Natural killer cell (primary cell): ENCODE measurements at regions not wholly inside any gene's neighbourhood (a gene's known extent, or its start where the extent isn't known, plus 50 kb on each side); places are given as distances from the start of the nearest gene placed in this dataset.

ENCODE experiments used
- ATAC-seq, 3 donors: fragments of 150-1000 bp in 2 of 3; fragments of 200-7000 bp in 1 of 3; cut with Tn5 transposase; 1 replicate in 1 of 3; 2 replicates in 2 of 3; pipeline ENCODE4 v1.10.0; 2021; ENCODE audit warnings: mild to moderate bottlenecking in 2 of 3, moderate library complexity in 2 of 3
- DNase-seq, 2 donors: peaks; one replicate each; pipeline versions ENCODE4 v3.0.0 to v3.0.0-alpha.2; 2013 to 2021; ENCODE audit warnings: mixed read lengths in 1 of 2
- H3K27ac ChIP-seq: one replicate; pipeline ENCODE4 v1.5.1; 2013; ENCODE audit warnings: mild to moderate bottlenecking, low read length
- H3K27me3 ChIP-seq: one replicate; pipeline ENCODE4 v1.6.1; 2013; ENCODE audit warnings: low read length; ENCODE audit not compliant: control insufficient read depth, insufficient read depth
- H3K36me3 ChIP-seq: one replicate; pipeline ENCODE4 v1.6.1; 2013; ENCODE audit warnings: low read length; ENCODE audit not compliant: control insufficient read depth, insufficient read depth
- H3K4me1 ChIP-seq: one replicate; pipeline ENCODE4 v1.6.1; 2013; ENCODE audit warnings: low read length; ENCODE audit not compliant: control insufficient read depth, insufficient read depth
- H3K4me3 ChIP-seq: one replicate; pipeline ENCODE4 v1.5.1; 2013; ENCODE audit warnings: low read length
- H3K9me3 ChIP-seq: one replicate; pipeline ENCODE4 v1.6.1; 2013; ENCODE audit warnings: low read length; ENCODE audit not compliant: control insufficient read depth, insufficient read depth
- H3K27ac Mint-ChIP-seq, 2 donors: one replicate each; pipeline ENCODE4 v1.8.0; 2022; ENCODE audit warnings: mild to moderate bottlenecking in 2 of 2, mixed read lengths in 2 of 2, moderate library complexity in 1 of 2
- H3K27me3 Mint-ChIP-seq, 2 donors: one replicate each; pipeline ENCODE4 v1.8.0; 2022; ENCODE audit warnings: low read depth in 2 of 2, mixed read lengths in 2 of 2
- H3K36me3 Mint-ChIP-seq: one replicate; pipeline ENCODE4 v1.8.0; 2022; ENCODE audit warnings: mixed read lengths
- H3K4me1 Mint-ChIP-seq, 2 donors: one replicate each; pipeline ENCODE4 v1.8.0; 2022; ENCODE audit warnings: mixed read lengths in 2 of 2
- H3K4me3 Mint-ChIP-seq: one replicate; pipeline ENCODE4 v1.8.0; 2022; ENCODE audit warnings: mild to moderate bottlenecking, moderate library complexity, mixed read lengths
- H3K9me3 Mint-ChIP-seq, 2 donors: one replicate each; pipeline ENCODE4 v1.8.0; 2022; ENCODE audit warnings: mixed read lengths in 2 of 2
- WGBS: methylation state at CpG from one replicate; pipeline ENCODE4 v1.1.7; 2013; ENCODE audit warnings: missing lambda C conversion rate; ENCODE audit not compliant: insufficient coverage; 5-methylcytosine and 5-hydroxymethylcytosine counted together
- intact Hi-C: fragments of 100-400 bp; cut with micrococcal nuclease; formaldehyde crosslinking; loops from one replicate; pipeline ENCODE4 v1.14.2; 2022
- TF ChIP-seq, protein P1 (sequence below): fragments of 200-600 bp; IDR thresholded peaks from one replicate; pipeline ENCODE4 v1.8.0; 2022; ENCODE audit warnings: antibody characterized with exemption

DNA sequence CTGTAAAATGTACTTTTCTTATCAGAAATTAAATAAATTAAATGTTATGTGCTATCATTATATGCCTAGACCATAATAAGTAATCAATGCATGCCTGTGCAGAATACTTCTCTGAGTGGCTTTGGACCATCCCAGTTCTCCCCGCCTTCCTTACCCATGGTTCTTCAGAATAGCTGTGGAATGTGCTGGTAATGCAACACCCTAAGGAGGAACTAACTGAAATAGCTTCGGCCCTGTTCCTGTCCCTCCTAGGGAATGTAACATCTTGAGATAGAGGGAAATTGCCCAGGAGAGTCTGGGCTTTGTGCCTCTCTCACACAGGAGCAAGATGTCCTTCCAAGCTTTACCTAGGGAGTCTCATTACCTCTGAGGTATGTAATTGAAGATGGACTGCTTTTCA lies 693.6 kb upstream of the HS3ST1 start:
- H3K27ac Mint-ChIP-seq = no peak overlapping the region
- H3K4me3 Mint-ChIP-seq = no peak overlapping the region
- DNase-seq (no peak), ATAC-seq (no peak)
- no peaks in the 10 kb centered on the region for H3K4me1 Mint-ChIP-seq
- H3K27me3 ChIP-seq = no peaks in the 10 kb centered on the region
- H3K9me3 ChIP-seq = no peaks in the 10 kb centered on the region
- H3K4me1 ChIP-seq = no peaks in the 10 kb centered on the region
- no peaks in the 10 kb centered on the region for H3K27me3 Mint-ChIP-seq
- peaks cover 4 to 16% of the 10 kb centered on the region in 2 donors for H3K9me3 Mint-ChIP-seq
- H3K36me3 ChIP-seq = no peaks in the 10 kb centered on the region
- 73% methylated on average over 2 of the region's 2 CpGs for WGBS
- intact Hi-C loops = no loop called here
- H3K4me3 ChIP-seq = no peak overlapping the region
- TF ChIP-seq, protein P1, sequence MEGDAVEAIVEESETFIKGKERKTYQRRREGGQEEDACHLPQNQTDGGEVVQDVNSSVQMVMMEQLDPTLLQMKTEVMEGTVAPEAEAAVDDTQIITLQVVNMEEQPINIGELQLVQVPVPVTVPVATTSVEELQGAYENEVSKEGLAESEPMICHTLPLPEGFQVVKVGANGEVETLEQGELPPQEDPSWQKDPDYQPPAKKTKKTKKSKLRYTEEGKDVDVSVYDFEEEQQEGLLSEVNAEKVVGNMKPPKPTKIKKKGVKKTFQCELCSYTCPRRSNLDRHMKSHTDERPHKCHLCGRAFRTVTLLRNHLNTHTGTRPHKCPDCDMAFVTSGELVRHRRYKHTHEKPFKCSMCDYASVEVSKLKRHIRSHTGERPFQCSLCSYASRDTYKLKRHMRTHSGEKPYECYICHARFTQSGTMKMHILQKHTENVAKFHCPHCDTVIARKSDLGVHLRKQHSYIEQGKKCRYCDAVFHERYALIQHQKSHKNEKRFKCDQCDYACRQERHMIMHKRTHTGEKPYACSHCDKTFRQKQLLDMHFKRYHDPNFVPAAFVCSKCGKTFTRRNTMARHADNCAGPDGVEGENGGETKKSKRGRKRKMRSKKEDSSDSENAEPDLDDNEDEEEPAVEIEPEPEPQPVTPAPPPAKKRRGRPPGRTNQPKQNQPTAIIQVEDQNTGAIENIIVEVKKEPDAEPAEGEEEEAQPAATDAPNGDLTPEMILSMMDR = no peak
- no peaks in the 10 kb centered on the region for H3K36me3 Mint-ChIP-seq
- no peak overlapping the region for H3K27ac ChIP-seq

DNA sequence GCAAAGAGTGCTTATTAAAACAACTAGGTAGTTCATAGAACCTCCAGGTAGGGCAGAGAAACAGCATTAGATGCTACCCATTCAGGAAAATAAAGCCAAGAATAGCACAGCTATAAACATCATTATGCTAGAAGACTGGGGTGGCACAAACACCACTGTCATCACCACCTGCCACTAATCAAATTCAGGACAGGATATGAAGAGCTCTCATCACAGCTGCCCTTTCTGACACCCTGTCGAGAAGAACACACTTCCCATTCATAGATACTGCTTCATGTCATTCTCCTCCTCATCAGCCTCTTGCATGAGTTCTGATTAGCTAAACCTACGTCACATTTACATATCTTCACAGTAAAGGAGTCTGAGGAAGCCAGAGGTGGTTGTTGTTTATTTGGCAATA lies 692.3 kb upstream of the HS3ST1 start:
- ATAC-seq = no peak
- Mint-ChIP-seq H3K4me1 (no peaks in the 10 kb centered on the region), H3K27me3 (no peaks in the 10 kb centered on the region), H3K9me3 (peaks cover 3 to 22% of the 10 kb centered on the region in 2 donors), H3K4me3 (no peak overlapping the region), H3K36me3 (no peaks in the 10 kb centered on the region), H3K27ac (no peak overlapping the region)
- no peak for DNase-seq
- intact Hi-C loops = no loop called here
- H3K4me1 ChIP-seq = no peaks in the 10 kb centered on the region
- H3K9me3 ChIP-seq = peaks cover 4% of the 10 kb centered on the region
- no peaks in the 10 kb centered on the region for H3K27me3 ChIP-seq
- 57% methylated on average over 1 of the region's 2 CpGs for WGBS
- TF ChIP-seq, protein P1 = no peak
- no peak overlapping the region for H3K27ac ChIP-seq
- no peak overlapping the region for H3K4me3 ChIP-seq
- no peaks in the 10 kb centered on the region for H3K36me3 ChIP-seq

DNA sequence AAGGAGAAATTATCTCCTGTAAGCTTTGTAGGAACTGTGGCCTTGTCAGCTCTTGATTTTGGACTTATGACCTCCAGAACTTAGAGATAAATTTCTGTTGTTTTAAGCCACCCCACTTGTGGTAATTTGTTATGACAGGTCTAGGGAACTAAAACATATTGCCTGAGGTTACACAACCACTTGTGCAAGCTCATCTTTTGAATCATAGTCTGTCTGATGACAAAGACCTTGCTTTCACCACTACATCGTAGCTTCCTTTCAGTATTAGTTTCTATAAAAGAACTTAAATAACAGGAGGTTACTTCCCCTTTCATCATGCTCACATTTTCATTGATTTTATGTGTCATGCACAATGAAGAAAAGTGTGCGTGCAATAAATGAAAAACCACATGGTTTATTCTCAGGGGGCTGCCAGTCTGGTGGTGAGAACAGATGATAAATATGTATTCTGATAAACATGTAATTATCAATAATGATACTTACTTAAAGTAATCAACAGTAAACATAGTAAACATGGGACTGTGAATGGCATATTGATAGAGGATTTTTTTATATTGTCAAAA lies 690.0 kb upstream of the HS3ST1 start:
- H3K36me3 Mint-ChIP-seq = peaks cover 10% of the 10 kb centered on the region
- peaks cover 4 to 30% of the 10 kb centered on the region in 2 donors for H3K9me3 Mint-ChIP-seq
- no peak overlapping the region for H3K4me3 ChIP-seq
- no peak overlapping the region for H3K27ac ChIP-seq
- ATAC-seq = peak in 1 of 3 donors; percentile 52
- H3K36me3 ChIP-seq = no peaks in the 10 kb centered on the region
- no peaks in the 10 kb centered on the region for H3K4me1 ChIP-seq
- TF ChIP-seq, protein P1 = no peak
- no peaks in the 10 kb centered on the region for H3K4me1 Mint-ChIP-seq
- H3K4me3 Mint-ChIP-seq = no peak overlapping the region
- H3K27ac Mint-ChIP-seq = no peak overlapping the region
- H3K27me3 Mint-ChIP-seq = no peaks in the 10 kb centered on the region
- peak in 1 of 2 donors; percentile 4 for DNase-seq
- 0% methylated on average over 1 of the region's 2 CpGs for WGBS
- H3K9me3 ChIP-seq = peaks cover 6% of the 10 kb centered on the region
- intact Hi-C loops = no loop called here
- H3K27me3 ChIP-seq = no peaks in the 10 kb centered on the region

DNA sequence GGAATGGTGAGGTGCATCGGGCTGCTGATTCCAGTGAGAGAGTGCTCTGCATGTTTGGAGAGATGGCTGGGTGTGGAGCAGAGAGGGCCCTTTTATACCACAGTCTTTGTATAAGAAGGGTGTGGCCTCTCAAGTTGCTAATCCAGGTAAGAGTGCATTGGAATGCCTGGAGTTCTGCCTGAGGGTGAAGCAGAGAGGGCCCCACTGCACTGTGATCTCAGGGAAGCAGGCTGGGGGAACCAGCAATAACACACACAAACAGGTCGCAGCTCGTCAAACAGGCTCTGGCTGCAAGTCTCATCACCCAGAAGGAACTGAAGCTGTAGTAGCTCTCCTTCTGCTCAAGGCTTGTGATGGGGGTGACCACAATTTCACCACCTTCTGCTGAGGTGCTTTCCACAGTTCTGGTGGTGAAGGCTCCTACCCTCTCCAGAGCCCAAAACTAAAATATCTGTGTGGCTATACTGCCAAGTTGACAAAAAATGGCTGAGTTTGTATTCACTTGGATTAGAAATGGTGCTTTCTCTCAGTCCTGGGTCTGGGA lies 687.4 kb upstream of the HS3ST1 start:
- Histone ChIP-seq H3K36me3 (no peaks in the 10 kb centered on the region), H3K4me3 (no peak overlapping the region), H3K27me3 (no peaks in the 10 kb centered on the region), H3K9me3 (peaks cover 6% of the 10 kb centered on the region), H3K4me1 (no peaks in the 10 kb centered on the region), H3K27ac (no peak overlapping the region)
- Mint-ChIP-seq H3K9me3 (peaks cover 9 to 38% of the 10 kb centered on the region in 2 donors), H3K4me1 (no peaks in the 10 kb centered on the region), H3K4me3 (no peak overlapping the region), H3K27ac (no peak overlapping the region), H3K27me3 (no peaks in the 10 kb centered on the region), H3K36me3 (peaks cover 23% of the 10 kb centered on the region)
- no peak for DNase-seq
- TF ChIP-seq, protein P1 = no peak
- ATAC-seq = no peak
- intact Hi-C loops = no loop called here
- WGBS = 81% methylated on average over 3 of the region's 3 CpGs
